HG02852 (cell line): ENCODE measurements at regions not wholly inside any gene's neighbourhood (a gene's known extent, or its start where the extent isn't known, plus 50 kb on each side); places are given as distances from the start of the nearest gene placed in this dataset.

Experiments
- ATAC-seq: cut with Tn5 transposase; IDR thresholded peaks from one replicate; pipeline ENCODE4 v1.9.1; 2021; ENCODE audit warnings: mild to moderate bottlenecking, moderate library complexity; ENCODE audit not compliant: unreplicated experiment

GRCh38 chr1:81232420-81232819 is 568.3 kb upstream of the ADGRL2 start:
- no peak for ATAC-seq

GRCh38 chr1:81231729-81232038 is 569.0 kb upstream of the ADGRL2 start:
- no peak for ATAC-seq

- no peak for ATAC-seq
Observed at GRCh38 chr1:81230983-81231728, 569.6 kb upstream of the ADGRL2 start.

- no peak for ATAC-seq
Observed at GRCh38 chr1:81228926-81229325, 571.8 kb upstream of the ADGRL2 start.

GRCh38 chr1:81226603-81226928 is 574.2 kb upstream of the ADGRL2 start:
- ATAC-seq, result no peak

- ATAC-seq, result peak; percentile 98
Observed at GRCh38 chr1:81225789-81226602, 574.7 kb upstream of the ADGRL2 start.

GRCh38 chr1:81224222-81224621 is 576.5 kb upstream of the ADGRL2 start:
- ATAC-seq, result no peak

GRCh38 chr1:81221564-81221963 is 579.2 kb upstream of the ADGRL2 start:
- no peak for ATAC-seq

GRCh38 chr1:81220614-81221071 is 580.1 kb upstream of the ADGRL2 start:
- no peak for ATAC-seq

GRCh38 chr1:81217058-81217457 is 583.7 kb upstream of the ADGRL2 start:
- no peak for ATAC-seq

GRCh38 chr1:81213279-81213678 is 587.5 kb upstream of the ADGRL2 start:
- ATAC-seq, result no peak

- ATAC-seq, result no peak
Observed at GRCh38 chr1:81209461-81209860, 591.3 kb upstream of the ADGRL2 start.

- ATAC-seq, result no peak
Observed at GRCh38 chr1:81208441-81208840, 592.3 kb upstream of the ADGRL2 start.

- ATAC-seq, result no peak
Observed at GRCh38 chr1:81205956-81206355, 594.8 kb upstream of the ADGRL2 start.

GRCh38 chr1:81201779-81202178 is 599.0 kb upstream of the ADGRL2 start:
- ATAC-seq, result no peak

- no peak for ATAC-seq
Observed at GRCh38 chr1:81197591-81197990, 603.1 kb upstream of the ADGRL2 start.

- ATAC-seq, result no peak
Observed at GRCh38 chr1:81192647-81193642, 607.8 kb upstream of the ADGRL2 start.

- ATAC-seq, result no peak
Observed at GRCh38 chr1:81190003-81190402, 610.7 kb upstream of the ADGRL2 start.

GRCh38 chr1:81187635-81188034 is 613.1 kb upstream of the ADGRL2 start:
- no peak for ATAC-seq

- no peak for ATAC-seq
Observed at GRCh38 chr1:81186261-81186660, 614.5 kb upstream of the ADGRL2 start.

- peak; percentile 12 for ATAC-seq
Observed at GRCh38 chr1:81183553-81183952, 617.2 kb upstream of the ADGRL2 start.
